ENCODE measurements at regions not wholly inside any gene's neighbourhood (a gene's known extent, or its start where the extent isn't known, plus 50 kb on each side); places are given as distances from the start of the nearest gene placed in this dataset.

DNA sequence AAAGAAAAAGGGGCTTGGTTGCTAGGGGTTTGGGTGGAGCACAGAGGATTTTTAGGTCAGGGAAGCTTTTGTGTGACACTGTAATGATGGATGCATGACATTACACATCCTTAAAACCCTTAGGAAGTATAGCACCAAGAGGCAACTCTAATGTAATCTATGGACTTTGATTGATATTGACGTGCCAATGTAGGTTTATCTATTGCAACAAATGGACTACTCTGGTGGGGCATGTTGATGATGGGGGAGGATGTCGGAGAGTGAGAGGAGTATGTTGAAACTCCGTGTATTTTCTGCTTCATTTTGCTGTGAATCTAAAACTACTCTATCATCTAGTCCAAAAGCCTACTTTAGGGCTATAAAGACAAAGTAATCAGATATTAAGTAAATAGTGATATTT is 72.3 kb upstream of the PAX6 start (continued):
- TF ChIP-seq, protein P1, sequence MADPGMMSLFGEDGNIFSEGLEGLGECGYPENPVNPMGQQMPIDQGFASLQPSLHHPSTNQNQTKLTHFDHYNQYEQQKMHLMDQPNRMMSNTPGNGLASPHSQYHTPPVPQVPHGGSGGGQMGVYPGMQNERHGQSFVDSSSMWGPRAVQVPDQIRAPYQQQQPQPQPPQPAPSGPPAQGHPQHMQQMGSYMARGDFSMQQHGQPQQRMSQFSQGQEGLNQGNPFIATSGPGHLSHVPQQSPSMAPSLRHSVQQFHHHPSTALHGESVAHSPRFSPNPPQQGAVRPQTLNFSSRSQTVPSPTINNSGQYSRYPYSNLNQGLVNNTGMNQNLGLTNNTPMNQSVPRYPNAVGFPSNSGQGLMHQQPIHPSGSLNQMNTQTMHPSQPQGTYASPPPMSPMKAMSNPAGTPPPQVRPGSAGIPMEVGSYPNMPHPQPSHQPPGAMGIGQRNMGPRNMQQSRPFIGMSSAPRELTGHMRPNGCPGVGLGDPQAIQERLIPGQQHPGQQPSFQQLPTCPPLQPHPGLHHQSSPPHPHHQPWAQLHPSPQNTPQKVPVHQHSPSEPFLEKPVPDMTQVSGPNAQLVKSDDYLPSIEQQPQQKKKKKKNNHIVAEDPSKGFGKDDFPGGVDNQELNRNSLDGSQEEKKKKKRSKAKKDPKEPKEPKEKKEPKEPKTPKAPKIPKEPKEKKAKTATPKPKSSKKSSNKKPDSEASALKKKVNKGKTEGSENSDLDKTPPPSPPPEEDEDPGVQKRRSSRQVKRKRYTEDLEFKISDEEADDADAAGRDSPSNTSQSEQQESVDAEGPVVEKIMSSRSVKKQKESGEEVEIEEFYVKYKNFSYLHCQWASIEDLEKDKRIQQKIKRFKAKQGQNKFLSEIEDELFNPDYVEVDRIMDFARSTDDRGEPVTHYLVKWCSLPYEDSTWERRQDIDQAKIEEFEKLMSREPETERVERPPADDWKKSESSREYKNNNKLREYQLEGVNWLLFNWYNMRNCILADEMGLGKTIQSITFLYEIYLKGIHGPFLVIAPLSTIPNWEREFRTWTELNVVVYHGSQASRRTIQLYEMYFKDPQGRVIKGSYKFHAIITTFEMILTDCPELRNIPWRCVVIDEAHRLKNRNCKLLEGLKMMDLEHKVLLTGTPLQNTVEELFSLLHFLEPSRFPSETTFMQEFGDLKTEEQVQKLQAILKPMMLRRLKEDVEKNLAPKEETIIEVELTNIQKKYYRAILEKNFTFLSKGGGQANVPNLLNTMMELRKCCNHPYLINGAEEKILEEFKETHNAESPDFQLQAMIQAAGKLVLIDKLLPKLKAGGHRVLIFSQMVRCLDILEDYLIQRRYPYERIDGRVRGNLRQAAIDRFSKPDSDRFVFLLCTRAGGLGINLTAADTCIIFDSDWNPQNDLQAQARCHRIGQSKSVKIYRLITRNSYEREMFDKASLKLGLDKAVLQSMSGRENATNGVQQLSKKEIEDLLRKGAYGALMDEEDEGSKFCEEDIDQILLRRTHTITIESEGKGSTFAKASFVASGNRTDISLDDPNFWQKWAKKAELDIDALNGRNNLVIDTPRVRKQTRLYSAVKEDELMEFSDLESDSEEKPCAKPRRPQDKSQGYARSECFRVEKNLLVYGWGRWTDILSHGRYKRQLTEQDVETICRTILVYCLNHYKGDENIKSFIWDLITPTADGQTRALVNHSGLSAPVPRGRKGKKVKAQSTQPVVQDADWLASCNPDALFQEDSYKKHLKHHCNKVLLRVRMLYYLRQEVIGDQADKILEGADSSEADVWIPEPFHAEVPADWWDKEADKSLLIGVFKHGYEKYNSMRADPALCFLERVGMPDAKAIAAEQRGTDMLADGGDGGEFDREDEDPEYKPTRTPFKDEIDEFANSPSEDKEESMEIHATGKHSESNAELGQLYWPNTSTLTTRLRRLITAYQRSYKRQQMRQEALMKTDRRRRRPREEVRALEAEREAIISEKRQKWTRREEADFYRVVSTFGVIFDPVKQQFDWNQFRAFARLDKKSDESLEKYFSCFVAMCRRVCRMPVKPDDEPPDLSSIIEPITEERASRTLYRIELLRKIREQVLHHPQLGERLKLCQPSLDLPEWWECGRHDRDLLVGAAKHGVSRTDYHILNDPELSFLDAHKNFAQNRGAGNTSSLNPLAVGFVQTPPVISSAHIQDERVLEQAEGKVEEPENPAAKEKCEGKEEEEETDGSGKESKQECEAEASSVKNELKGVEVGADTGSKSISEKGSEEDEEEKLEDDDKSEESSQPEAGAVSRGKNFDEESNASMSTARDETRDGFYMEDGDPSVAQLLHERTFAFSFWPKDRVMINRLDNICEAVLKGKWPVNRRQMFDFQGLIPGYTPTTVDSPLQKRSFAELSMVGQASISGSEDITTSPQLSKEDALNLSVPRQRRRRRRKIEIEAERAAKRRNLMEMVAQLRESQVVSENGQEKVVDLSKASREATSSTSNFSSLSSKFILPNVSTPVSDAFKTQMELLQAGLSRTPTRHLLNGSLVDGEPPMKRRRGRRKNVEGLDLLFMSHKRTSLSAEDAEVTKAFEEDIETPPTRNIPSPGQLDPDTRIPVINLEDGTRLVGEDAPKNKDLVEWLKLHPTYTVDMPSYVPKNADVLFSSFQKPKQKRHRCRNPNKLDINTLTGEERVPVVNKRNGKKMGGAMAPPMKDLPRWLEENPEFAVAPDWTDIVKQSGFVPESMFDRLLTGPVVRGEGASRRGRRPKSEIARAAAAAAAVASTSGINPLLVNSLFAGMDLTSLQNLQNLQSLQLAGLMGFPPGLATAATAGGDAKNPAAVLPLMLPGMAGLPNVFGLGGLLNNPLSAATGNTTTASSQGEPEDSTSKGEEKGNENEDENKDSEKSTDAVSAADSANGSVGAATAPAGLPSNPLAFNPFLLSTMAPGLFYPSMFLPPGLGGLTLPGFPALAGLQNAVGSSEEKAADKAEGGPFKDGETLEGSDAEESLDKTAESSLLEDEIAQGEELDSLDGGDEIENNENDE (IDR thresholded peaks at IDR 0.05; ENCODE audit: insufficient replicate concordance, low read length), result no peak
- TF ChIP-seq NANOG (IDR thresholded peaks at IDR 0.05; ENCODE audit: insufficient read depth, low read depth, low read length, poor library complexity, severe bottlenecking), result no peak
- TF ChIP-seq SUZ12 (IDR thresholded peaks at IDR 0.05; ENCODE audit: low read length), result no peak
- no peak for TF ChIP-seq SAP30 (IDR thresholded peaks at IDR 0.05; ENCODE audit: insufficient read depth, insufficient replicate concordance, low read length)
- no peak for TF ChIP-seq POLR2A (IDR thresholded peaks at IDR 0.05; ENCODE audit: control extremely low read depth in 1 of 2, low read depth in 2 of 2, low read length in 2 of 2)
- TF ChIP-seq EZH2 (IDR thresholded peaks at IDR 0.05; ENCODE audit: low read depth, low read length, severe bottlenecking), result no peak
- no peak for TF ChIP-seq CBX5 (IDR thresholded peaks at IDR 0.05; ENCODE audit: low read depth, low read length)
- no peak for TF ChIP-seq EGR1 (IDR thresholded peaks at IDR 0.05; ENCODE audit: borderline replicate concordance, low read depth, low read length)
- TF ChIP-seq, protein P2, sequence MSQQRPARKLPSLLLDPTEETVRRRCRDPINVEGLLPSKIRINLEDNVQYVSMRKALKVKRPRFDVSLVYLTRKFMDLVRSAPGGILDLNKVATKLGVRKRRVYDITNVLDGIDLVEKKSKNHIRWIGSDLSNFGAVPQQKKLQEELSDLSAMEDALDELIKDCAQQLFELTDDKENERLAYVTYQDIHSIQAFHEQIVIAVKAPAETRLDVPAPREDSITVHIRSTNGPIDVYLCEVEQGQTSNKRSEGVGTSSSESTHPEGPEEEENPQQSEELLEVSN (IDR thresholded peaks at IDR 0.05), result no peak

Measured in H1 (cell line).